Endothelial cell of umbilical vein (primary cell): ENCODE measurements at regions not wholly inside any gene's neighbourhood (a gene's known extent, or its start where the extent isn't known, plus 50 kb on each side); places are given as distances from the start of the nearest gene placed in this dataset.
"Not testable (repeated sequence)": the region's sequence is repeated elsewhere in the genome, so short reads cannot be mapped to it uniquely, and the experiment has no call there.

Experiments used
- BruUV-seq: library from RNA; stranded (reverse); fragments of 400-500 nt; replicated peaks from 2 replicates; lab custom pipeline; 2021; lab: Mats Ljungman, UMichigan
- CTCF ChIA-PET: fragments of 300-600, 350-600 bp; sonication (Branson Sonifier 250); formaldehyde crosslinking; loops from one replicate; lab custom pipeline; 2021; ENCODE audit warnings: antibody characterized with exemption, inconsistent platforms; lab: Charles Lee
- POLR2A ChIA-PET: fragments of 300-600, 350-600 bp; sonication (Branson Sonifier 250); formaldehyde crosslinking; loops from one replicate; lab custom pipeline; 2021; ENCODE audit warnings: antibody characterized with exemption, inconsistent platforms; lab: Charles Lee
- DNase-seq: peaks from one replicate; pipeline ENCODE4 v3.0.0-alpha.2; 2011; ENCODE audit warnings: low read depth, low spot score
- FAIRE-seq: peaks from 2 replicates; lab custom pipeline; 2011; peaks lifted over from hg19 to GRCh38; lab: Jason Lieb, UNC
- H2AFZ ChIP-seq: 2 replicates; pipeline ENCODE4 v1.6.0; 2012; ENCODE audit warnings: low read depth, low read length, control low read depth, inconsistent platforms
- H3K27ac ChIP-seq: 2 replicates; pipeline ENCODE4 v1.5.1; 2011; ENCODE audit warnings: low read depth, mild to moderate bottlenecking, control low read depth, low read length, moderate library complexity; ENCODE audit not compliant: insufficient read depth
- H3K27me3 ChIP-seq, 2 experiments: 2 replicates each; pipeline versions ENCODE4 v1.6.0 to v1.6.1; 2011; ENCODE audit warnings: low read length in 2 of 2, mixed read lengths in 1 of 2; ENCODE audit not compliant: control insufficient read depth in 2 of 2, insufficient read depth in 2 of 2
- H3K36me3 ChIP-seq, 2 experiments: 2 replicates in 1 of 2; 3 replicates in 1 of 2; pipeline ENCODE4 v1.5.1; 2011; ENCODE audit warnings: low read length in 2 of 2, mild to moderate bottlenecking in 1 of 2, moderate library complexity in 1 of 2; ENCODE audit not compliant: control insufficient read depth in 2 of 2, insufficient read depth in 2 of 2; ENCODE audit errors: extremely low read depth in 1 of 2
- H3K4me1 ChIP-seq: 3 replicates; pipeline ENCODE4 v1.5.1; 2011; ENCODE audit warnings: mild to moderate bottlenecking, low read length; ENCODE audit not compliant: control insufficient read depth, insufficient read depth; ENCODE audit errors: extremely low read depth
- H3K4me2 ChIP-seq: 2 replicates; pipeline ENCODE4 v1.6.1; 2011; ENCODE audit warnings: low read length, control low read depth, mixed read lengths; ENCODE audit not compliant: insufficient read depth
- H3K4me3 ChIP-seq, 3 experiments: fragments of 200-600 bp in 1 of 3; sonication (generic), shearing (Covaris generic) in 1 of 3; replicated peaks in 1 of 3; 2 replicates each; pipeline ENCODE4 v1.5.1; 2011 to 2016; ENCODE audit warnings: control low read depth in 3 of 3, low read length in 3 of 3, mild to moderate bottlenecking in 2 of 3, inconsistent platforms in 1 of 3, low read depth in 1 of 3, moderate library complexity in 1 of 3; ENCODE audit not compliant: insufficient read depth in 1 of 3
- H3K79me2 ChIP-seq: 2 replicates; pipeline ENCODE4 v1.6.0; 2012; ENCODE audit warnings: low read length, inconsistent platforms; ENCODE audit not compliant: control insufficient read depth, insufficient read depth
- H3K9ac ChIP-seq: replicated peaks from 2 replicates; pipeline ENCODE3; 2011; ENCODE audit warnings: low read length, control low read depth; ENCODE audit not compliant: insufficient read depth; ENCODE audit errors: extremely low read depth
- H3K9me1 ChIP-seq: replicated peaks from 3 replicates; pipeline ENCODE4 v1.6.0; 2011; ENCODE audit warnings: mild to moderate bottlenecking, low read length; ENCODE audit not compliant: control insufficient read depth, insufficient read depth; ENCODE audit errors: extremely low read depth
- H3K9me3 ChIP-seq: replicated peaks from 2 replicates; pipeline ENCODE4 v1.5.1; 2012; ENCODE audit warnings: low read length, inconsistent platforms; ENCODE audit not compliant: control insufficient read depth, insufficient read depth
- H4K20me1 ChIP-seq: replicated peaks from 2 replicates; pipeline ENCODE3; 2011; ENCODE audit warnings: mild to moderate bottlenecking, low read length; ENCODE audit not compliant: control insufficient read depth, insufficient read depth; ENCODE audit errors: extremely low read depth
- CTCF ChIP-seq, 2 donors: IDR thresholded peaks; 1 replicate in 1 of 2; 2 replicates in 1 of 2; pipeline ENCODE4 v1.5.1; 2011; ENCODE audit warnings: low read length in 2 of 2, mild to moderate bottlenecking in 2 of 2, moderate library complexity in 2 of 2, control low read depth in 1 of 2, inconsistent platforms in 1 of 2, low read depth in 1 of 2; ENCODE audit not compliant: insufficient read depth in 1 of 2; ENCODE audit errors: extremely low read depth in 1 of 2
- EZH2 ChIP-seq: IDR thresholded peaks from 2 replicates; pipeline ENCODE4 v1.6.1; 2012; ENCODE audit warnings: borderline replicate concordance, low read depth, mild to moderate bottlenecking, moderate library complexity, low read length, inconsistent platforms; ENCODE audit not compliant: severe bottlenecking
- GATA2 ChIP-seq: IDR thresholded peaks from 2 replicates; pipeline ENCODE4 v1.7.0; 2011; ENCODE audit warnings: low read depth, mild to moderate bottlenecking, moderate library complexity, mixed read lengths, low read length; ENCODE audit not compliant: insufficient read length, insufficient read depth
- JUN ChIP-seq: IDR thresholded peaks from 2 replicates; pipeline ENCODE4 v1.6.1; 2011; ENCODE audit warnings: borderline replicate concordance, low read depth; ENCODE audit not compliant: insufficient read length, insufficient read depth
- MYC ChIP-seq: IDR thresholded peaks from one replicate; pipeline ENCODE4 v1.6.1; 2011; ENCODE audit warnings: mild to moderate bottlenecking, low read depth, low read length
- POLR2A ChIP-seq: IDR thresholded peaks from 2 replicates; pipeline ENCODE4 v1.6.1; 2012; ENCODE audit warnings: low read depth, mild to moderate bottlenecking, control low read depth, low read length
- POLR2AphosphoS5 ChIP-seq: IDR thresholded peaks from 2 replicates; pipeline ENCODE4 v1.6.1; 2012; ENCODE audit warnings: low read depth, mild to moderate bottlenecking, control low read depth, low read length, moderate library complexity; ENCODE audit not compliant: insufficient read depth
- dilution Hi-C: fragments of 300-500 bp; cut with MboI; formaldehyde crosslinking; loops from one replicate; pipeline ENCODE4 v1.15.0; 2019; ENCODE audit warnings: low sequenced_read_pairs; ENCODE audit not compliant: extremely low pct_ligation_motif_present
- intact Hi-C: fragments of 100-400 bp; cut with micrococcal nuclease; formaldehyde crosslinking; loops from one replicate; pipeline ENCODE4 v1.10.0; 2022

DNA sequence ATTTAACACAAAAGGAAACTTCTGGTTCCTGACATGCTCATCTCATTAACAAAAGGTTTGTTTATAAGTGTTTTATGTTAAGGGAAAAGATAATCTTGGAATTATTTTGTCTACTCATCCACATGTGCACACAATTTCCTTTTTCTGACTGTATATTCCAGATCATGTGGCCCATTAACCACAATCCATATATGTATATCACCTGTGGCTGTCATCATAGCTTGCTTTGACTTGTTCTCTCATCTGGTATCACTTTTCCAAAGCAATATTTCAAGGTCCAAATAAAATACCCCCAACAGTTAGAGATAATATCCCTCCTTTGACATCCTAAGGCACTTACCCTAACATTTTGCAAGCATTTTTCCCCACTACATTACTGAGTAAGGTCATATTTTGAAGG is 856.1 kb downstream of the CDH11 start:
- no TSS peak for BruUV-seq
- POLR2A ChIA-PET, result no interaction called here
- no peak overlapping the region for H3K27ac ChIP-seq
- intact Hi-C loops (no loop called here), dilution Hi-C loops (no loop called here)
- H3K79me2 ChIP-seq, result no peaks in the 10 kb centered on the region
- DNase-seq (no peak), FAIRE-seq (no peak)
- H3K9me1 ChIP-seq, result no peaks in the 10 kb centered on the region
- no peaks in the 10 kb centered on the region for H4K20me1 ChIP-seq
- H3K4me1 ChIP-seq, result no peaks in the 10 kb centered on the region
- CTCF ChIA-PET, result no interaction called here
- no peak overlapping the region for H3K4me2 ChIP-seq
- H3K9ac ChIP-seq, result no peak overlapping the region
- H3K9me3 ChIP-seq, result no peaks in the 10 kb centered on the region
- no peak overlapping the region for H2AFZ ChIP-seq
- no peak overlapping the region for H3K4me3 ChIP-seq
- H3K27me3 ChIP-seq, result no peaks in the 10 kb centered on the region
- no peaks in the 10 kb centered on the region for H3K36me3 ChIP-seq
- TF ChIP-seq POLR2A (no peak), JUN (no peak), EZH2 (no peak), CTCF (IDR thresholded peaks at IDR 0.05; ENCODE audit: extremely low read depth in 1 of 2, insufficient read depth in 1 of 2, low read depth in 1 of 2, low read length in 2 of 2) (no peak), MYC (no peak), GATA2 (no peak), POLR2AphosphoS5 (no peak)

- H3K27me3 ChIP-seq, DNase-seq, H4K20me1 ChIP-seq, H3K27ac ChIP-seq, H2AFZ ChIP-seq, H3K9ac ChIP-seq, H3K36me3 ChIP-seq, CTCF ChIA-PET, H3K4me3 ChIP-seq, FAIRE-seq, BruUV-seq, H3K79me2 ChIP-seq, intact Hi-C loops, H3K9me1 ChIP-seq, dilution Hi-C loops, POLR2A ChIA-PET, H3K4me2 ChIP-seq, H3K9me3 ChIP-seq, H3K4me1 ChIP-seq: not testable (repeated sequence)
Observed at GRCh38 chr16:64260631-64261401, 861.0 kb downstream of the CDH11 start.
